ENCODE measurements at regions not wholly inside any gene's neighbourhood (a gene's known extent, or its start where the extent isn't known, plus 50 kb on each side); places are given as distances from the start of the nearest gene placed in this dataset.

GRCh38 chr21:14707511-14708020 is 161.5 kb upstream of the SAMSN1 start:
- TF ChIP-seq EZH2 (IDR thresholded peaks at IDR 0.05; ENCODE audit: low read length, missing control alignments) = no peak
- TF ChIP-seq CTCF (conservative IDR thresholded peaks at IDR 0.05 in 1 of 2, IDR thresholded peaks at IDR 0.05 in 1 of 2; ENCODE audit: low read depth in 1 of 2, low read length in 2 of 2) = no peak

Data from fibroblast of lung (primary cell).